LHCN-M2 (cell line): ENCODE measurements at regions not wholly inside any gene's neighbourhood (a gene's known extent, or its start where the extent isn't known, plus 50 kb on each side); places are given as distances from the start of the nearest gene placed in this dataset.

ENCODE experiments used
- DNase-seq: peaks from one replicate; pipeline ENCODE4 v3.0.0-alpha.2; 2012; ENCODE audit warnings: low read depth

- DNase-seq, result no peak
These were observed 87.6 kb downstream of the VSTM2A start for GRCh38 chr7:54629771-54630170.

GRCh38 chr7:54622696-54623309 lies 80.6 kb downstream of the VSTM2A start:
- no peak for DNase-seq
